ENCODE measurements at regions not wholly inside any gene's neighbourhood (a gene's known extent, or its start where the extent isn't known, plus 50 kb on each side); places are given as distances from the start of the nearest gene placed in this dataset.

DNA sequence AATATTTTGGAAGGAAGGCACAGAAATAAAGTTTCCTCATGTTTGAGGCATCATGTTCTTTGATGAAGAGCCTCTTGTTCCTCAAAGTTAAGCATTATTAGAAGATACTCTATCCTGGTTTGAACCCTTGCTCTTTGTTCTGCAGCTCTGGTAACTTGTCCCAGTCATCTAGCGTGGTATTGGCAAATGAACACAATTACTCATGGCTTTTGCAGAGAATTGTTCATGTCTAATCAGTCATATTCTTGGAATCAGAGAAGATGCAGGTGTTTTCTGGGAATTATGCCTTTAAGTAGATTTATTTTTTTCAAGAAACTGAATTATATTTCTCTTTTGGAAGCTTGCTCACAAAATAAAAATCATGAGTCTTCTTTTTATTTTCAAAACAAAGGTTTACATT lies 52.9 kb upstream of the HPGDS start:
- no peak for DNase-seq (ENCODE audit: low read depth, low spot score)
- POLR2A ChIA-PET = no interaction called here
- TF ChIP-seq, protein P1, sequence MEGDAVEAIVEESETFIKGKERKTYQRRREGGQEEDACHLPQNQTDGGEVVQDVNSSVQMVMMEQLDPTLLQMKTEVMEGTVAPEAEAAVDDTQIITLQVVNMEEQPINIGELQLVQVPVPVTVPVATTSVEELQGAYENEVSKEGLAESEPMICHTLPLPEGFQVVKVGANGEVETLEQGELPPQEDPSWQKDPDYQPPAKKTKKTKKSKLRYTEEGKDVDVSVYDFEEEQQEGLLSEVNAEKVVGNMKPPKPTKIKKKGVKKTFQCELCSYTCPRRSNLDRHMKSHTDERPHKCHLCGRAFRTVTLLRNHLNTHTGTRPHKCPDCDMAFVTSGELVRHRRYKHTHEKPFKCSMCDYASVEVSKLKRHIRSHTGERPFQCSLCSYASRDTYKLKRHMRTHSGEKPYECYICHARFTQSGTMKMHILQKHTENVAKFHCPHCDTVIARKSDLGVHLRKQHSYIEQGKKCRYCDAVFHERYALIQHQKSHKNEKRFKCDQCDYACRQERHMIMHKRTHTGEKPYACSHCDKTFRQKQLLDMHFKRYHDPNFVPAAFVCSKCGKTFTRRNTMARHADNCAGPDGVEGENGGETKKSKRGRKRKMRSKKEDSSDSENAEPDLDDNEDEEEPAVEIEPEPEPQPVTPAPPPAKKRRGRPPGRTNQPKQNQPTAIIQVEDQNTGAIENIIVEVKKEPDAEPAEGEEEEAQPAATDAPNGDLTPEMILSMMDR (IDR thresholded peaks at IDR 0.05; ENCODE audit: insufficient read depth, low read length, missing control alignments) = no peak
- CTCF ChIA-PET = interaction anchor here (0.6 to 2.1 kb wide), 7 partner anchors 11 to 204 kb away, joined by 3 to 19 read pairs (median 5); no protein-coding TSS in a partner anchor
- H3K4me3 ChIP-seq (ENCODE audit: low read depth, low read length) = no peak overlapping the region

DNA sequence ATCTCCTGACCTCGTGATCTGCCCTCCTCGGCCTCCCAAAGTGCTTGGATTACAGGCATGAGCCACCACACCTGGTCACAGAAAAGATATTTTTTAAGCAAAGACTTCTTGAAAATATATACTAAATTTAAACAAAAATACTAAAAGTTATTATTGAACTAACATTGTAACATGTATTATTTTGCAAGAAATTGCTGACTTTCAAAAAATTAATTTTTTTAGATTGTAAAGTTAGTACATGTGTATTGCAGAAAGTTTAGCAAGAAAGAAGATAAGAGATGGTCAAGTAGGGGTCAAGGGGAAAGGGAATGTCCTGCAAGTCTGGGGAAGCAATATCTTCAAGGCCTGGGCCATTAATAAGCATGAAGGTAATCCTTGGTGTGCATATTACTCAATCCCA lies 54.3 kb upstream of the HPGDS start:
- no peak for DNase-seq (ENCODE audit: low read depth, low spot score)
- TF ChIP-seq, protein P1 (IDR thresholded peaks at IDR 0.05; ENCODE audit: insufficient read depth, low read length, missing control alignments) = no peak
- no peak overlapping the region for H3K4me3 ChIP-seq (ENCODE audit: low read depth, low read length)
- ChIA-PET CTCF (no interaction called here), POLR2A (no interaction called here)

DNA sequence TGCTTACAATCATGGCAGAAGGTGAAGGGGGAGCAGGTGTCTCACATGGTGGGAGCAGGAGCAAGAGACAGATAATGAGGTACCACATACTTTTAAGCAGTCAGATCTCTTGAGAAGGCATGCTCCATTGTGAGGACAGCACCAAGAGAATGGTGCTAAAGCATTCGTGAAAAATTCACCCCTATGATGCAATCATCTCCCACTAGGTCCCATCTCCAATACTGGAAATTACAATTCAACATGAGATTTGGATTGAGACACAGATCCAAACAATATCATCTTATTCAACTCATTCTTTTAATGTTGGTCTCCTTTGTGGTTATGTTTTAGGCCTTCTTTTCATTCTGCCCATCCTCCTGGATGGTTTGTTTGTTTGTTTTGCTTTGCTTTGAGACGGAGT lies 54.1 kb upstream of the PDLIM5 start:
- no peak for DNase-seq (ENCODE audit: low read depth, low spot score)
- no peak overlapping the region for H3K4me3 ChIP-seq (ENCODE audit: low read depth, low read length)
- POLR2A ChIA-PET = no interaction called here
- CTCF ChIA-PET = no interaction called here
- TF ChIP-seq, protein P1 (IDR thresholded peaks at IDR 0.05; ENCODE audit: insufficient read depth, low read length, missing control alignments) = no peak

DNA sequence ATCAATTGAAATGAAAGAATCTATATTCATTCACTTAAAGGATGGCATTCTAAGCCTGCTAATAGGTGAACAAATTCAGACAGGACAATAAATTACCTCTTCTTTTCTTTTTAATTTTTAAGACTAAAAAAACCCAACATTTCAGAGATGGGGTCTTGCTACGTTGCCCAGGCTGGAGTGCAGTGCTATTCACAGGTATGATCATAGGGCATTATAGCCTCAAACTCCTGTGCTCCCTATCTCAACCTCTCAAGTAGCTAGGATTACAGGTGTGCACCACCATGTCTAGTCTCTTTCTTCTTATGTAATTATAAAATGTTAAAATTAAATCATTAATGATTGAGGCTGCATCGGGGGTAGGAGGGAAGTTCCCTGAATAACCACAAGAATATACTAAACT lies 52.5 kb upstream of the PDLIM5 start:
- TF ChIP-seq, protein P1 (IDR thresholded peaks at IDR 0.05; ENCODE audit: insufficient read depth, low read length, missing control alignments) = no peak
- no peak overlapping the region for H3K4me3 ChIP-seq (ENCODE audit: low read depth, low read length)
- ChIA-PET CTCF (interaction anchor here (0.9 to 1.7 kb wide), 2 partner anchors 9 kb away, joined by 5 to 6 read pairs; no protein-coding TSS in a partner anchor), POLR2A (no interaction called here)
- DNase-seq (ENCODE audit: low read depth, low spot score) = no peak

DNA sequence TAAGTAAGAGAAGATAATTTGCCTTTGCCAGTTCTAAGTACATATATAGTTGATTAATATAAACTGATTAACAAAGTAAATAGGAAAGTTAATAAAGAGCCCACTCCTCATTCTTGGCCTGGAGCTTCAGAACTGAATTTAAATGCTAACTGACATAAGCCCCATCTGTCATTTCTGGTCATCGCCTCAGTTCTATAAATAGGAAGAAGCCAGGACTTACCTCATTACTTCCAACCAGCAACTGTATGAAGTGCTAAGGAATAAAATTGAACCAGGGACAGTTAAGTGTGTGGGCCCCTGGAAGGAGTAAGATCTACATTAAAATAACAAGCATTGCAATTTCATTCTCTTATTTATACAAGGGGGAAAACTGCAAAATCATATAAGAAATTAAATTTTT lies 52.0 kb upstream of the PDLIM5 start:
- CTCF ChIA-PET = interaction anchor here (0.9 to 1.7 kb wide), 2 partner anchors 9 kb away, joined by 5 to 6 read pairs; no protein-coding TSS in a partner anchor
- TF ChIP-seq, protein P1 (IDR thresholded peaks at IDR 0.05; ENCODE audit: insufficient read depth, low read length, missing control alignments) = no peak
- no peak overlapping the region for H3K4me3 ChIP-seq (ENCODE audit: low read depth, low read length)
- POLR2A ChIA-PET = no interaction called here
- no peak for DNase-seq (ENCODE audit: low read depth, low spot score)

DNA sequence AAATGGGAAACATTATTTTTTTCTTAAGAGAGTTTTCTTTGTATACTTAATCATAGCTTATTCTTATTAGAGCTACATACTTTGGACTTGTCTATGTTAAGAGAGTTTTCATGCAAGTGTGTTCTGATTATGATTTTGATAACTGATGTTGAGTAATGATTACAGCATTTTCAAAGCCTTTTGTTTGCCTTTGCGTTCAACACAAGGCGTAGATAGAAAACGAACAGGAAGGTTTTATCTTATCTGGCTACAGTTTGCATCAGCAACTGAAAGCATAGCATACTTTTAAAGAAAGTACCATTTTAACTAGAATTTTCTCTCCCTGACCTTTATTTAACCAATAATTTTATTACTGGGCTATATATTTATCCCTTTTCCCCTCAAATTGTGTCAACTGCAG lies 51.6 kb upstream of the PDLIM5 start:
- TF ChIP-seq, protein P1 (IDR thresholded peaks at IDR 0.05; ENCODE audit: insufficient read depth, low read length, missing control alignments) = no peak
- no peak overlapping the region for H3K4me3 ChIP-seq (ENCODE audit: low read depth, low read length)
- ChIA-PET POLR2A (no interaction called here), CTCF (interaction anchor here (0.9 to 1.7 kb wide), 3 partner anchors 8 to 96 kb away, joined by 3 to 6 read pairs (median 5); no protein-coding TSS in a partner anchor)
- no peak for DNase-seq (ENCODE audit: low read depth, low spot score)
